HG03159 (cell line): ENCODE measurements at regions not wholly inside any gene's neighbourhood (a gene's known extent, or its start where the extent isn't known, plus 50 kb on each side); places are given as distances from the start of the nearest gene placed in this dataset.
"Not testable (repeated sequence)": the region's sequence is repeated elsewhere in the genome, so short reads cannot be mapped to it uniquely, and the experiment has no call there.

Source experiments
- ATAC-seq: cut with Tn5 transposase; IDR thresholded peaks from one replicate; pipeline ENCODE4 v1.9.1; 2021; ENCODE audit warnings: mild to moderate bottlenecking, moderate library complexity; ENCODE audit not compliant: unreplicated experiment

DNA sequence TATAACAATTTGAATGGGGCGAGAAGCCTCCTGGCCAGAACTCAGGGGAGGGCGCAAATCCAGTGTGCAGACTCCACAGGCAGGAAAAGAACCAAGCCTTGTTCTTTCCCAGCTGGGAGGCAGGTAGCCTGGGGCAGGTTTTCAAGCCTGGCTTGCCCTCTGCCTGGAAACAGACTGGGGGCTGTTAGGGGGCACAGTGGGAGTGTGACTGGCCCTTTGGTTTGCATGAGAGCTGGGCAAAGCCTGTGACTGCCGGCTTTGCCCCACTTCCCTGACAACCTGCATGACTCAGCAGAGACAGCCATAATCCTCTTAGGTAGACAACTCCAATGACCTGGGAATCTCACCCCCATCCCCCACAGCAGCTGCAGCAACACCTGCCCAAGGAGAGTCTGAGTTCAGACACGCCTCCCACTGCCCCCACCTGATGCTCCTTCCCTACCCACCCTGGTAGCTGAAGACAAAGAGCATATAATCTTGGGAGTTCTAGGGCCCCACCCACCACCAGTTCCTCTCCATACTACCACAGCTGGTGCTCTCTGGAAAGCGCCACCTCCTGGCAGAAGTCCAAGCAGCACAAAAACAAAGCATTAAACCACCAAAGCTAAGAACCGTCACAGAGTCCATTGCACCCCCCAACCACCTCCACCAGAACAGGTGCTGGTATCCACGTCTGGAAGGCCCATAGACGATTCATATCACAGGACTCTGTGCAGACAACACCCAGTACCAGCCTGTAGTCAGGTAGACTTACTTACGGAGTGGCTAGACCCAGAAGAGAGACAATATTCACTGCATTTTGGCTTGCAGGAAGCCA lies 402.5 kb downstream of the STK39 start:
- no peak for ATAC-seq

DNA sequence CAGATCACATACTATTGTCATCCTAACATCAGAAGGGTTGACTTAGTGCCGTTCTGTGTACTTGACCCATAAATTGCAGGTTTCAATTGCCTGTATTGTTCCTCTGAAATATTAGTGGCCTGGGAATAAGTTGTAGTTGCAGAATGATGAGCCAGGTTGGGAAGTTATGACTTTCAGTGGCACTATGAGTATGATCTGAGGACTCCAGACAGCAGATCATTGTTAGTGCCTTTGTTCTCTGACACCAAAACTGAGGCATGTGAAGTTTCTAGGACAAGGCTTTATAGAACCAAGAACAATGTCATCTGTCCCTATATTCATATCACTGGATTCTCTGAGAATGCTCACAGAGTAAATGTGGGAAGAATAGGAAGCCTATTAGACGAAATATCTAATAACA lies 403.7 kb downstream of the STK39 start:
- no peak for ATAC-seq

DNA sequence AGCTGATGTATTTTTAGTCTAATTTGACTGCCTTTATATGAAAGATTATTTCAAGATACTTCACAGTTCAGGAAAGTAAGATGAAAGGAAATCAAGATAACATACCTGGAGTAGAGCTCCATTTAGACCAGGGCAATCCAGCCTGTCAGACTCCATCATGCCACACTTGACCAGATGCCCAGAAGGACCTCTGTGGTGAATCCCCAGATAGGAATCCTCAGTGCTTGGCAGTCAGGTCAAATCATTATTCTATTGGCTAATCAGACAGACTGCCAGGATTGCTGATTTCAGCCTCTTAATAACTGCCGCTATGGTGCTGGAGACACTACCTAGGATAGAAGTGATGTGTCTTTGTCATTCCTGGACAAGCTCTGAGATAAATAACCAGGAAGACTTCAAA lies 404.2 kb downstream of the STK39 start:
- ATAC-seq = no peak

DNA sequence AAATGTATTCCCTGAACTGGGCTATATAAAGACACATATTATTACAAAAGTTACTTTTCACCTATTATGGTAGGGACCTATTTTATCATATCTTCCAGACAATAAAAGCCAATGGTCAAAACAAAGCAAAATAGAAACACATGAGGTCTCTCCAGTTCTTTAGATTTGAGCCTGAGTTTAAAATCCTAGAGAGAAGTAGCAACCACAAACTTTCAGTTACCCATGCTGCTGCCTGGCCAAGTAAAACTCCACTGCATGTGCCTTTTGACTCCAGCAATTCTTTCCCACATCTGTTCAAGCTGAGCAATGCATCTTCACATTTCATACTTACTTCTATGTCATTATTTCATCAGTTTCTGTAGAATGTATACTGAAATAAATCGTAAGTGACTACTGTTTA lies 405.3 kb downstream of the STK39 start:
- no peak for ATAC-seq

DNA sequence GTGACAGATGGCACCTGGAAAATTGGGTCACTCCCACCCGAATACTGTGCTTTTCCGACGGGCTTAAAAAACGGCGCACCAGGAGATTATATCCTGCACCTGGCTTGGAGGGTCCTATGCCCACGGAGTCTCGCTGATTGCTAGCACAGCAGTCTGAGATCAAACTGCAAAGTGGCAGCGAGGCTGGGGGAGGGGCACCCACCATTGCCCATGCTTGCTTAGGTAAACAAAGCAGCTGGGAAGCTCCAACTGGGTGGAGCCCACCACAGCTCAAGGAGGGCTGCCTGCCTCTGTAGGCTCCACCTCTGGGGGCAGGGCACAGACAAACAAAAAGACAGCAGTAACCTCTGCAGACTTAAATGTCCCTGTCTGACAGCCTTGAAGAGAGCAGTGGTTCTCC lies 412.1 kb downstream of the STK39 start:
- ATAC-seq = not testable (repeated sequence)

DNA sequence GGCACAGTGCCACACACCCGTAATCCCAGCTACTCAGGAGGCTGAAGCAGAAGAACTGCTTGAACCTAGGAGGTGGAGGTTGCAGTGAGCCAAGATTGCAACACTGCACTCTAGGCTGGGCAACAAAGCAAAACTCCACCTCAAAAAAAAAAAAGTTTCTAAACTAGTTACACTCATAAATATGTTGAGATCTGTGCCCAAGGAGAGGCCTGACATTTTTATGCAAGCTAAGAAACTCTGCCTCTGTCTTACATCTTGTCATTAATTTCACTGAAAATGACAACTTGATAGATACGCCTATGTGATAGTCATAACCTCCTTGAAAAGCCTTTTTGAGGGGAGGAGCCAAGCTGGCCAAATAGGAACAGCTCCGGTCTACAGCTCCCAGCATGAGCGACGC lies 412.7 kb downstream of the STK39 start:
- ATAC-seq = no peak

DNA sequence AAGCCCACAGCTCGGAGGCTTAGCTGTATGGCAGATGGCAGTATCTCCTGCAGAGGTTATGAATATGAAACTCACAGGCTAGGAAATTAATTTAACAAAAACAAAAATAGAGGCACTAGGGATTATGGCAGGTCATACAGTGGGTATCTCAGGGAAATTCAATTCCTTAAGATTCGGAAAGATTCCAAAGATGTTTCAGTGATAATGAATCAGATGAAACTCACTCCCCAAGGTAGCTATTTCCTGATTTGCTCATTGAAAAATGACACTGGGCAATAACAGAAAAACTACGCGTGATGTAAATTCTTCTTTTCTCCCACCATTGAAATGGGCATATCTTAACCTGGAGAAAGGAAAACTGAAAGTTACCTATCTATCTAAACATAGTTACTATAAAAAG lies 414.1 kb downstream of the STK39 start:
- ATAC-seq = no peak

DNA sequence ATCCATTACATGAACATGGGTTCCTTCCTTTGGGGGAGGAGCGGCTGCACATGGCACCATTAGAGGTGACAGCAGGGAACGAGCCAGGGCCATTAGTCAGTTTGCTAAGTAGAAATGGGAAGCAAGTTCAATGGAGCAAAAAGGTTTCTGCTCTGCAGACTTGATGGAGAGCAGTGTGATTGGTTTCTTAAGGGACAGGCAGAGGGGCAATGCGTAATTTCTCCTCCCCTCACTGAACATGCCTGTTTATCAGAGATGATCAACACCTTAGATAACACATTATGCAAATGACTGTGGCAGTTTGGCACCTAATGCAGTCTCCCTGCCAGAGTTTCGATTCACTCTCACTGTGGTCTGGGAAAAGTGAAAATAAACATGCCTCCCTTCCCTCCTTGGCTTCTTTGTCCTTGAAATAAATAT lies 414.5 kb downstream of the STK39 start:
- no peak for ATAC-seq

DNA sequence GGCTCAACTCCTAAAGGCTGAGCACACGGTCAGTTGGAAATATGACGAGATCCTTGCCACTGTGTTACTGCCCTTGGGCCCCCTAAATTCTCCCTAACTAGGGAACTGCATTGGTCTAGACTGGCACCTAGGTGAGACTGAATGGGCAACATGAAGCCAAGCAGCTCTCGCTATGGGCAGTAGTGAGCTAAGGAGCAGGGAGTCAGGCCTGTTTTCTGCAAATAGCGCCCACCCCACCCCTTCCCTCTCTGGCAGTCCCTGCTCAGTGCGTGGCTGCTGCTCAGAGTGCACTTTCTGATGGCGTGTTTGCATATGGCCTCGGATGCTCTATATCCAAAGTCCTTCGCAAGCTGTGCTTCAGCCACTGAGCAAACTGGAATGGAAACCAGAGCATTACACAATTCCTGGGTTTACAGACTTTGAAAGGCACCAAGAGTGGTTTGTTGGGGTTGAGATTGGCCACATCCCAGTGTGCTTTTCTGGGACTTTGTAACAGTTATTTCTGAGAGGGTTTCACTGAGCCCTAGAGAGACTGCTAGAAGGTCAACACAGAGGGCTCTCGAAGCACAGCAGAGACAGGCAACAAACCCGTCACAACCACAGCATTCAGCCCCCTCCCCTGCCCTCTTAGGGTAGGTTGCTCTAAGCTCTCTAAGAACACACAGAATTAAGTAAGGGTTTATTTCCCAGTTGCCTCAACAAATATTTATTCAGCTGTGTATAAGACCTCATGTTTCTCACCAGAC lies 419.9 kb downstream of the STK39 start:
- no peak for ATAC-seq

DNA sequence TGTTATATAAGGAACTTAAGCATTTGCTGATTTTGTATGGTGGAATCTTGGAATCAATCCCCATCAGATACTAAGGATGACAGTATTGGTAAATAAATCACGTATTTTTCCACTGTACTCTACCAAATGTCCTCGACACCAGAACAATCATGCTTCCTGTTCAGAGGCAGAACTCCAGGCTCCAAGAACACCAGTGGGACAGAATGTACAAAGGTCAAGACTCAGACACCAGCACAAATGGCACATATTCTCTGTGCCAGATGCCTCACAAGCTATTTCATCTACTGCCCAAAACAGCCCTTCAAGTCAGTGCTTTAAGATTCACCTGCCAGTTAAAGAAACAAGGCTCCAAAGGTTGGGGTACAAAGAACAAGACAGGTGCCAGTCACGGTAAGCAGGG lies 420.5 kb downstream of the STK39 start:
- ATAC-seq = no peak

DNA sequence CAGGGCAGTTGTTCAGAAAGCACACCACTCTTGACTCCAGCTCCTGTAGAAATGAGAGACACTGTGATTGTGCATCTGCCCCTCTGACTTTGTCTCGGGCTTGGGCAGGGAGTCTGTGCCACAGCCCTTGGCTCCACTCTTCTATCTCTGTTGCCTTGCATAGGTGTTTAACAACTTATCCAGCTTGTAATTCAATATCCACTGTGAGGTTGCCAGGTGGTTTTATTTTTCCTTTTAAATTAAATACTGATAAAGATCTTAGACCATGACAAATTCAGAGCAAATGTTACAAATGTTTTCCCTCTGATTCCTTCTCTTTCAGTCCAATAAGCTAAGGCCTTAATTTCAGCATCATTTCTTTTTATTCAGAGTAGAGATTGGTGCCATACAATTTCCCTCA lies 421.7 kb downstream of the STK39 start:
- no peak for ATAC-seq

DNA sequence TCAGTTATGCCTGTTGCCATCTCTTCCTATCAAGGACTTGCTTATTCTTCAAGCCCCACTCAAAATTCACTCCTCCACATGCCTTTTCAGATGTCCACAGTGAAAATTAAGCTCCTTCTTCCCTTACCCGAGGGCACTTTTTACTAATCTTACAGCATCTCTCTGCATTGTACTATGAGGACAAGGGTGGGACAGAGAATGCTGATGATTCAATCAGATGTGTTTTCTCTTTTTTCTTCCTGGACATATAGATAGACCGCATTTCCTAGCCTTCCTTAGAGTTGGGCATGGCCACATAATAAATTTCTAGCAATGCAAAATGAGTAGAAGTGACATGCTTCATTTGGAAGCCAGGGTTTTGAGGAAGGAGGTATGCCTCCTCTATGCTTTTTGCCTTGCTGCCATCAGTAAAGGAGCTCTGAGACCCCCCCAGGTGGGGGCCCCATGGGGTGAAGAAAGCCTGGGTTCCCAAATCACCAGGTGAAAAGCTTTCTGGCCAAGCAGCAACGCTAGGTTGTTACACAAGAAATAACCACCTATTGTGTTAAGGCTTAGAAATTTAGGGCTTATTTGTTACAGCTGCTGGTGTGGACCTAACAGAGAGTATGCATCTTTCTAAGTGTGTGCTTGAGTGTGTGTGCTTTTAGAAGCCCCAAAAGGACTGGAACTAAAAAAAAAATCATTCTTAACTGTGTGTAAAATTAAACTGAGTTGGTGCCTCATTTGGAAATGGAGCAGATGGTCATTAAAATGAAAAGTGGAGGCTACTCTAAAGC lies 424.5 kb downstream of the STK39 start:
- ATAC-seq = no peak

DNA sequence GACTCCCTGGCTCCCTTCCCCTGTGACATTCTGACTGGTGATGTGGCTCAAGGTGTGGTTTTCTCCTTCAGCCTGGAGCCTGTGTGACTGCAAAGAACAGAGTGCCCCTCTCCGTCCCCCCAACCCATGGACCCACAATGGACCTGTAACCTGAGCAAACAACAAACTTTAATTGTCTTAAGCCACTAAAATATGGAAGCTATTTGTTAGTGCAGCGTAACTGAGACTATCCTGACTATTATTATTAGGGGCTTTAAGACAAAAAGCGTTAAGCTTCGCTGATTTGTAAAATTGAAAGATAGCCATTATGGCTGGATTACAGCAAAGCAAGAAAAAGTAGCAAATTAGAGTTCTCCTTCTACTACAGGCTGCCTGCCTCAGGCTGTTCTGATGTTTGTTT lies 426.9 kb downstream of the STK39 start:
- no peak for ATAC-seq

DNA sequence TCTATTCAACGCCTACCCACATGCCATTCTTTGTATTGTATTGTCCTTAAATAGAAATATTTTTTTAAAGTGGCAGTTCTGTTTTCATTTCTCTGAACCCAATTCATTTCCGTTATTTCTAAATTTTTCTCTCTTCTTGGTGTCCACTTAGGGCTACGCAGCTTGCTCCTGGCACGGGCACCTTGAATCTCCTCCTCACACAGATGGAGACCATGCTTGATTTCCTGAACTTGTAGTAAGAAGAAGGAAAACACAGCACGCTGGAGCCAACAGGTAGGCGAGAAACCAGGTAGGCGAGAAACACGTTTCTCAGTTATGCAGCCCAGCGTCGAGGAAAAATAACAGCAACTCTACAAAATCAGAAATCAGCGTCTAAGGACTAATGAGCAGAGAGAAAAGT lies 428.9 kb downstream of the STK39 start:
- no peak for ATAC-seq

DNA sequence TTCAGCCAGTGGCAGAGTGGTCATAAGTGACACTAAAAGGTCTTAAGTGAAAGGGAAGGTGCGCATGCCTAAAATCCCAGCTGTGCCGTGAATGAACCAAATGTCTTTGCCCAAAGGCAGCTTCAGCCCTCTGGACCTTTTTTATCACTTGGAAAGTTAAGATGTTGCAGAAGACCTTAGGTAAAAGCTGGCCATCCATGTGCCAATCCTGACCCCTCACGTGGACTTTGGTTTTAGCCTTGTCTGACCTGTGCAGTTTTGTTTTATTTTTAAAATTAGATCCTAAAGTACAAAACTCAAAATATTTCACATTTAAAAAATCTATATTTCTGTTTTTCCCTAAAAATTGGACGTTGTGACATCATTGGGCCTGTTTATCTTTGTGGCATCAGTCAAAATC lies 429.5 kb downstream of the STK39 start:
- ATAC-seq = no peak

DNA sequence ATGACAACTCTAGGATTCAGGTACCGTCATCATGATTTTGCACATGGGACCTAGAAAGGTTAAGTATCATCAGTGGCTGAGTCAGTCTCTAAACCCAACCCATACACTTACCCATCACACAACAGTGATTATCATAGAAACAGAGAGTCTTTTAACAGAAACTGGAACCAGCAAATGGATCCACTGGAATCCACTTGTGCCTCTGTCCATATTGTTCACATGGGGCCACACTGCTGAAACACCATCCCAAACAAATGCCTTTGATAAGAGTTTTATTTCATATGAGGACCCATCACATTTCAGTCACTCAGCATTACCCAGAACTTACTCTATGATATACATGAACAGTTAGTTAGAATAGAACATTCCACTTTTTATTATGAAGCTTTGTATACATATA lies 430.0 kb downstream of the STK39 start:
- ATAC-seq = no peak

DNA sequence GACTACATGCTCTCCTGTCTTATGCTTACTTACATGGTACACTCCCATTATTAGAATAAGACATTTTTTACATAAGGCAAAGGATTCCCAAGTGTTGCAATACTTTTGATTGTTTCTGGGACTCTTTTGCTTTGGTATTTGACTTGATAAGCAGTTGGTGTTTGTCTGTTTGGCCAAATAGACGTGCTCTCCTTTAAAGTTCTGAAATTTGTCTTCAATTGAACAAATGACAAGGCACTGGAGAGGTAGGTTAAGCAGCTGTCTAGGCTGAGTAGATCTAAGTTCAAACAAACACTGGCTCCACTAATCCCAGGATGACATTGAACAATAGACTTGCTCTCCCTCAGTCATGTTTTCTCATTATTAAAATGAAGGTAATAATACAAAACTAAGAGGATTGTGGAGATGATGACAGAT lies 430.5 kb downstream of the STK39 start:
- ATAC-seq = no peak

DNA sequence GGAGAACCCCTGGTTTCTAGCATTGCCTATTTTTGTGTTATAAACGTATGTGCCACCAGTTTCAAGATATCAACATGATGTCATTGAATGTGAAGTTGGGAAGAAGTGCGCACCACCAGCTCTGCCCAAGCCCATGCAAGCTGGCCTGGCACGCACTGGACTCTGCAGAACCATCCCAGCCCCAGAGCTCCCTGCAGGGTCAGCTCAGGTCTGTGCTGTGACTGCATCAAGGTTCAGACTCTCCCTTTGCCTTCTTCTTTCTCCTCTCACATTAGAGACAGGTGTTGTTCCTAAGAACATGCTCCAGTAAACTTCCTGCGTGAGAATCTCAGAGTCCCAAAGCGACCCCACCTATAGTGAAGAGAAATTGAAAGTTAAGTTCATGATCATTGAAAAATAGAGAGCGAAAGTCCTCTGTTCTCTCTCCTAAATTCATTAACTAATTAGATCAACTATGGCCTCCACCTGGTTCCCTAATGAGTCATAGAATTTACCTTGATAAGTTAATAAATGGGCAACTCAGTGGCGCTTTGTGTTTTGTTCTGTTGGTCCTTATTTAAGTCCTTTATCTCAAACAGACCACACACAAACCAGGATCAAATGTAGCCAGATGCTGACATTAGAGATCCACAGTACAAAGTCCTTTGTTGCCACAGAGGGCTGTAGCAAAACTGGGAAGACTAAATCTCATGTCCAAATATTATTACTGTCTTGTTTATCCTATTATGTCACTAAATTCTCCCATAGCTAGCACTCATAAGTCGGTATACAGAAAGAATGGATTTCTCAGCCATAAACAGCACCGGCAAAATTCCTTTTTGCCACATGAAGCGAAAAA lies 432.3 kb downstream of the STK39 start:
- ATAC-seq = peak; percentile 78

DNA sequence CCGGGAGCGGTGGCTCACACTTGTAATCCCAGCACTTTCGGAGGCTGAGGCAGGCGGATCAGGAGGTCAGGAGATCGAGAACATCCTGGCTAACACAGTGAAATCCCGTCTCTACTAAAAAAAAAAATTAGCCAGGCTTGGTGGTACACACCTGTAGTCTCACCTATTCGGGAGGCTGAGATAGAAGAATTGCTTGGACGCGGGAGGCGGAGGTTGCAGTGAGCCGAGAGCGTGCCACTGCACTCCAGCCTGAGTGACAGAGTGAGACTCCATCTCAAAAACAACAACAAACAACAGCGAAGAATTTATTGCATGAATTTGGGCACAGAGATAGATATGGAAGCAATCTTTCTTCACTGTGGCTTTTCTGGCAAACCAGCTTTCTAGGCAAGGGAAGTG lies 432.9 kb downstream of the STK39 start:
- not testable (repeated sequence) for ATAC-seq

DNA sequence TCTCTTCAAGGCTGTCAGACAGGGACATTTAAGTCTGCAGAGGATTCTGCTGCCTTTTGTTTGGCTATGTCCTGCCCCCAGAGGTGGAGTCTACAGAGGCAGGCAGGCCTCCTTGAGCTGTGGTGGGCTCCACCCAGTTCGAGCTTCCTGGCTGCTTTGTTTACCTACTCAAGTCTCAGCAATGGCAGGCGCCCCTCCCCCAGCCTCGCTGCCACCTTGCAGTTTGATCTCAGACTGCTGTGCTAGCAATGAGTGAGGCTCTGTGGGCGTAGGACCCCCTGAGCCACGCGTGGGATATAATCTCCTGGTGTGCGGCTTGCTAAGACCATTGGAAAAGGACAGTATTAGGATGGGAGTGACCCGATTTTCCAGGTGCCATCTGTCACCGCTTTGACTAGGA lies 437.6 kb downstream of the STK39 start:
- ATAC-seq = not testable (repeated sequence)
